Ascending aorta (tissue), 2 donors: ENCODE measurements at regions not wholly inside any gene's neighbourhood (a gene's known extent, or its start where the extent isn't known, plus 50 kb on each side); places are given as distances from the start of the nearest gene placed in this dataset.

Experiments
- DNase-seq, 2 donors: peaks; one replicate each; pipeline ENCODE4 v3.0.0-alpha.2; 2019; ENCODE audit warnings: low spot score in 2 of 2
- H3K27ac ChIP-seq, 2 donors: fragments of 200-600 bp; sonication (generic); one replicate each; pipeline ENCODE4 v1.5.1; 2016 to 2017; ENCODE audit warnings: mild to moderate bottlenecking in 1 of 2
- H3K27me3 ChIP-seq: fragments of 200-600 bp; sonication (generic); one replicate; pipeline ENCODE4 v1.5.1; 2017
- H3K36me3 ChIP-seq, 2 donors: fragments of 200-600 bp; sonication (generic); one replicate each; pipeline ENCODE4 v1.5.1; 2016
- H3K4me1 ChIP-seq, 2 donors: fragments of 200-600 bp; sonication (generic); one replicate each; pipeline ENCODE4 v1.5.1; 2016 to 2017; ENCODE audit warnings: mild to moderate bottlenecking in 1 of 2
- H3K4me3 ChIP-seq, 2 donors: fragments of 200-600 bp; sonication (generic); one replicate each; pipeline ENCODE4 v1.5.1; 2016 to 2017; ENCODE audit warnings: mild to moderate bottlenecking in 1 of 2
- H3K9me3 ChIP-seq, 2 donors: fragments of 200-600 bp; sonication (generic); one replicate each; pipeline ENCODE4 v1.5.1; 2016
- intact Hi-C: fragments of 100-400 bp; cut with DNase I; formaldehyde crosslinking; loops from one replicate; pipeline ENCODE4 v1.15.1; 2023
- TF ChIP-seq, protein P1 (sequence below), 3 experiments: fragments of 200-600 bp in 2 of 3; fragments of 450-650 bp in 1 of 3; sonication (generic) in 2 of 3; IDR thresholded peaks; one replicate each; pipeline ENCODE4 v1.5.1; 2016 to 2019; ENCODE audit warnings: antibody characterized with exemption in 3 of 3, mild to moderate bottlenecking in 1 of 3, moderate library complexity in 1 of 3

DNA sequence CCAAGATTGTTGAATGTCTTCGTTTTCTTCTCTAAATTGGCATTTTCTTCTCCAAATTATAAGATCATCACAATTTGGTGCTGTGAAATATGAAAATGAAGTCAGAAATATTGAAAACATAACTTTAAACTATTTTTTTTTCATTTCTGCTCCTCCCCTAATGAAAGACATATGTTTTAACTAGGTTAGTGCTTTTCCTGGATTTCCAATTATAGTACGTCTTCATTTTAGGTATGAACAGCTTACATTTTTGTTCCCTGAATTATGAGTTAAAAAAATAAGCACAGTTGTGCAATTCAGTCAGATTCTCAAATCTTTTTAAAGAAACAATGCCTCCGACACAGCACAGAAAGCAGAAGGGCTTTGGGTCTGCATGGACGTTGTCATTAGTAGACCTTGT lies 83.5 kb upstream of the CFAP20DC start:
- intact Hi-C loops, result no loop called here
- no peaks in the 10 kb centered on the region for H3K36me3 ChIP-seq
- no peaks in the 10 kb centered on the region for H3K4me1 ChIP-seq
- no peak for DNase-seq
- no peaks in the 10 kb centered on the region for H3K9me3 ChIP-seq
- TF ChIP-seq, protein P1, sequence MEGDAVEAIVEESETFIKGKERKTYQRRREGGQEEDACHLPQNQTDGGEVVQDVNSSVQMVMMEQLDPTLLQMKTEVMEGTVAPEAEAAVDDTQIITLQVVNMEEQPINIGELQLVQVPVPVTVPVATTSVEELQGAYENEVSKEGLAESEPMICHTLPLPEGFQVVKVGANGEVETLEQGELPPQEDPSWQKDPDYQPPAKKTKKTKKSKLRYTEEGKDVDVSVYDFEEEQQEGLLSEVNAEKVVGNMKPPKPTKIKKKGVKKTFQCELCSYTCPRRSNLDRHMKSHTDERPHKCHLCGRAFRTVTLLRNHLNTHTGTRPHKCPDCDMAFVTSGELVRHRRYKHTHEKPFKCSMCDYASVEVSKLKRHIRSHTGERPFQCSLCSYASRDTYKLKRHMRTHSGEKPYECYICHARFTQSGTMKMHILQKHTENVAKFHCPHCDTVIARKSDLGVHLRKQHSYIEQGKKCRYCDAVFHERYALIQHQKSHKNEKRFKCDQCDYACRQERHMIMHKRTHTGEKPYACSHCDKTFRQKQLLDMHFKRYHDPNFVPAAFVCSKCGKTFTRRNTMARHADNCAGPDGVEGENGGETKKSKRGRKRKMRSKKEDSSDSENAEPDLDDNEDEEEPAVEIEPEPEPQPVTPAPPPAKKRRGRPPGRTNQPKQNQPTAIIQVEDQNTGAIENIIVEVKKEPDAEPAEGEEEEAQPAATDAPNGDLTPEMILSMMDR (IDR thresholded peaks at IDR 0.05), result no peak
- H3K27me3 ChIP-seq, result no peaks in the 10 kb centered on the region
- no peak overlapping the region for H3K27ac ChIP-seq
- no peak overlapping the region for H3K4me3 ChIP-seq

- no peaks in the 10 kb centered on the region for H3K9me3 ChIP-seq
- intact Hi-C loops, result no loop called here
- H3K4me3 ChIP-seq, result no peak overlapping the region
- no peaks in the 10 kb centered on the region for H3K4me1 ChIP-seq
- H3K27me3 ChIP-seq, result no peaks in the 10 kb centered on the region
- H3K27ac ChIP-seq, result no peak overlapping the region
- TF ChIP-seq, protein P1 (IDR thresholded peaks at IDR 0.05), result no peak
- H3K36me3 ChIP-seq, result no peaks in the 10 kb centered on the region
- DNase-seq, result no peak
Observed at GRCh38 chr3:59131016-59131766, 81.4 kb upstream of the CFAP20DC start.

GRCh38 chr3:59128685-59129084 lies 78.9 kb upstream of the CFAP20DC start:
- no peaks in the 10 kb centered on the region for H3K4me1 ChIP-seq
- H3K9me3 ChIP-seq, result no peaks in the 10 kb centered on the region
- DNase-seq, result no peak
- no peaks in the 10 kb centered on the region for H3K36me3 ChIP-seq
- H3K4me3 ChIP-seq, result no peak overlapping the region
- intact Hi-C loops, result no loop called here
- no peaks in the 10 kb centered on the region for H3K27me3 ChIP-seq
- no peak overlapping the region for H3K27ac ChIP-seq
- TF ChIP-seq, protein P1 (IDR thresholded peaks at IDR 0.05), result no peak

GRCh38 chr3:59127071-59127470 lies 77.2 kb upstream of the CFAP20DC start:
- H3K4me3 ChIP-seq, result no peak overlapping the region
- TF ChIP-seq, protein P1 (IDR thresholded peaks at IDR 0.05), result no peak

DNA sequence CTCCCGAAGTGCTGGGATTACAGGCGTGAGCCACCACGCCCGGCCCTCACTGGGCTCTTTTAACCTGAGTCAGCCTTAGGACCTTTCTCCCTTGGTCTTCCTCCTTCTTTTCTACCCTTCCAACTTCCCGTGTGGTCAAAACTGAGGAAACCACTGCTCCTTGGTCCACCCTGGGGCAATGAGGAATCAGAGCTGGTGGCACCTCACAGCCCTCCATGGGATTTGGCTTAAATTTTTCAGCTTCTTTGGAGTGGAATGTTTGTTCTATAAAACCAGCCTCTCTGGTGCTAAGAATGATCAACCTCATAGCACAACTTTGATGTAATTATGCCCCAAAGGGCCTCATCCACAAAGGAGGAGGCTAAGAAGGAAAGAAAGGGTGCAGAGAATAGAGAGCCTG lies 76.6 kb upstream of the CFAP20DC start:
- Histone ChIP-seq H3K4me3 (no peak overlapping the region), H3K36me3 (no peaks in the 10 kb centered on the region), H3K9me3 (no peaks in the 10 kb centered on the region), H3K27ac (no peak overlapping the region), H3K4me1 (no peaks in the 10 kb centered on the region), H3K27me3 (no peaks in the 10 kb centered on the region)
- no peak for DNase-seq
- TF ChIP-seq, protein P1 (IDR thresholded peaks at IDR 0.05), result no peak
- intact Hi-C loops, result no loop called here

More at GRCh38 chr3:59127071-59127470, 77.2 kb upstream of the CFAP20DC start:
- H3K36me3 ChIP-seq, result no peaks in the 10 kb centered on the region
- no peaks in the 10 kb centered on the region for H3K27me3 ChIP-seq
- H3K27ac ChIP-seq, result no peak overlapping the region
- intact Hi-C loops, result no loop called here
- H3K9me3 ChIP-seq, result no peaks in the 10 kb centered on the region
- no peak for DNase-seq
- H3K4me1 ChIP-seq, result no peaks in the 10 kb centered on the region
